HG03280 (cell line): ENCODE measurements at regions not wholly inside any gene's neighbourhood (a gene's known extent, or its start where the extent isn't known, plus 50 kb on each side); places are given as distances from the start of the nearest gene placed in this dataset.

Source experiments
- ATAC-seq: cut with Tn5 transposase; IDR thresholded peaks from one replicate; pipeline ENCODE4 v1.9.1; 2021; ENCODE audit warnings: mild to moderate bottlenecking, moderate library complexity; ENCODE audit not compliant: unreplicated experiment

DNA sequence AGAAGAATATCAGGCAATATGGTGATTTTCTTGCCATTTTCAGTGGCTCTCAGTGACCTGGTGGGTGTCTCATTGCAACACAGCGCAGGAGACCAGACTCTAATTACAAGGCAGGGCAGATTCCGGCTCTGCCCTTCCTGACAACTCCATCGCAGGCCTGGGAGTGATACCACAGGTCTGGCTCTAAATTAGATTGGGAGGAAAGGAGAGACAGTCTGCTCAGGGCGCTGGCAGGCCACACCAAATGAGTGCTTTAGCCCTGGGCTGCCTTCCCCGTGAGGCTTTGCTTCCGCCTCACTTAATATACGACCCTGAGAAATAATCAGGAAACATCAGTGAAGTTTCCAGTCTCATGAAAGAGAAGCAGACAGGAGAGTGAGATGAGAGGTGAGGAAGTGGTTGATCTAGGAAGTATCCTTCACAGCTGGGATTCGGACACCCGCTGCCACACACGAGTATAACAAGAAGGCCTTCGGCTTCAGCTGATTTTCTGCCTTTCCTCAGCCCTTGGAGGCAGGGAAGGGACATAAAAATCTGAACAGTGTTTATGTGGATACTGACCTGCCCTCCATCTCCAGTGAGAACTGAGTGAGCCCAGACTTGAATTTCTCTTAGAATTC is 73.7 kb upstream of the PROK2 start:
- ATAC-seq = no peak

- no peak for ATAC-seq
Observed at GRCh38 chr3:71857956-71858355, 73.0 kb upstream of the PROK2 start.

- no peak for ATAC-seq
Observed at GRCh38 chr3:71854706-71855105, 69.8 kb upstream of the PROK2 start.

GRCh38 chr3:71854096-71854495 is 69.1 kb upstream of the PROK2 start:
- no peak for ATAC-seq

- ATAC-seq = no peak
Observed at GRCh38 chr3:71851878-71852277, 66.9 kb upstream of the PROK2 start.

GRCh38 chr3:71850654-71851053 is 65.7 kb upstream of the PROK2 start:
- ATAC-seq = no peak

GRCh38 chr3:71849681-71850080 is 64.7 kb upstream of the PROK2 start:
- no peak for ATAC-seq

DNA sequence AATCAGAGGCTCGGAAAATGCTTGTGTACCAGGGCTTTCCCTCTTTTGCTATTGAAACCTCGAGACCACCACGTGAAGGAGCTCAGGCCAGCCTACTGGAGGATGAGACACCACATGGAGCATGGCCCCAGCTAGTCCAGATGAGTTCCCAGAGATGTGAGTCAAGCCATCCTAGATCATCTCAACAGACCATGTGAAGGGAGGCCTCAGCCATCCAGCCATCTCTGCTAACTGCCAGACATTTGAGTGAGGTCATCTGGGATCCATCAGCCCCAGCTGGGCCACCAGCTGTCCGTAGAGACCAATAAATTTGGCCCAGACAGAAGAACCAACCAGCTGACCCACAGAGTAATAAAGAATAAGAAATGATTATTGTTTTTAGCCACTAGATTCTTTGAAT is 62.8 kb upstream of the PROK2 start:
- no peak for ATAC-seq

- no peak for ATAC-seq
Observed at GRCh38 chr3:71846185-71846584, 61.2 kb upstream of the PROK2 start.

- no peak for ATAC-seq
Observed at GRCh38 chr3:71843071-71843470, 58.1 kb upstream of the PROK2 start.

- no peak for ATAC-seq
Observed at GRCh38 chr3:71838406-71838805, 53.5 kb upstream of the PROK2 start.
